ENCODE measurements at regions not wholly inside any gene's neighbourhood (a gene's known extent, or its start where the extent isn't known, plus 50 kb on each side); places are given as distances from the start of the nearest gene placed in this dataset.

DNA sequence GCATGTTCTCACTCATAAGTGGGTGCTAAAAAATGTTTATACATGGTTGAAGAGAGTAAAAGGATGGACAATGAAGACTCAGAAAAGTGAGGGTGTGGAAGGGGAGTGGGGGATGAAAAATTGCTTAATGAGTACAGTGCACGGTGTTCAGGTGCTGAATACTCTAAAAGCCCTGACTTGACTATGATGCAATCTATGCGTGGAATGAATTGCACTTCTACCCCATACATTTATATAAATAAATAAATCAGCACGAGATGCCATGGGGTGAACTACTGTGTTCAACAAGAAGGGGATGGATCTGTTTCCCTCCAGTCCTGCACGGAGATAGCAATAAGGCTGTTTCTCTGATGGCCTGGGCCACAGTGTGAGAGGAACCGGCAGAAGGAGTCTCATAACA is 254.3 kb upstream of the LYZL1 start:
- no peak for DNase-seq (ENCODE audit: low spot score)
- Histone ChIP-seq H3K27ac (no peak overlapping the region), H3K4me3 (no peak overlapping the region)
- TF ChIP-seq, protein P1, sequence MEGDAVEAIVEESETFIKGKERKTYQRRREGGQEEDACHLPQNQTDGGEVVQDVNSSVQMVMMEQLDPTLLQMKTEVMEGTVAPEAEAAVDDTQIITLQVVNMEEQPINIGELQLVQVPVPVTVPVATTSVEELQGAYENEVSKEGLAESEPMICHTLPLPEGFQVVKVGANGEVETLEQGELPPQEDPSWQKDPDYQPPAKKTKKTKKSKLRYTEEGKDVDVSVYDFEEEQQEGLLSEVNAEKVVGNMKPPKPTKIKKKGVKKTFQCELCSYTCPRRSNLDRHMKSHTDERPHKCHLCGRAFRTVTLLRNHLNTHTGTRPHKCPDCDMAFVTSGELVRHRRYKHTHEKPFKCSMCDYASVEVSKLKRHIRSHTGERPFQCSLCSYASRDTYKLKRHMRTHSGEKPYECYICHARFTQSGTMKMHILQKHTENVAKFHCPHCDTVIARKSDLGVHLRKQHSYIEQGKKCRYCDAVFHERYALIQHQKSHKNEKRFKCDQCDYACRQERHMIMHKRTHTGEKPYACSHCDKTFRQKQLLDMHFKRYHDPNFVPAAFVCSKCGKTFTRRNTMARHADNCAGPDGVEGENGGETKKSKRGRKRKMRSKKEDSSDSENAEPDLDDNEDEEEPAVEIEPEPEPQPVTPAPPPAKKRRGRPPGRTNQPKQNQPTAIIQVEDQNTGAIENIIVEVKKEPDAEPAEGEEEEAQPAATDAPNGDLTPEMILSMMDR (IDR thresholded peaks at IDR 0.05): no peak

DNA sequence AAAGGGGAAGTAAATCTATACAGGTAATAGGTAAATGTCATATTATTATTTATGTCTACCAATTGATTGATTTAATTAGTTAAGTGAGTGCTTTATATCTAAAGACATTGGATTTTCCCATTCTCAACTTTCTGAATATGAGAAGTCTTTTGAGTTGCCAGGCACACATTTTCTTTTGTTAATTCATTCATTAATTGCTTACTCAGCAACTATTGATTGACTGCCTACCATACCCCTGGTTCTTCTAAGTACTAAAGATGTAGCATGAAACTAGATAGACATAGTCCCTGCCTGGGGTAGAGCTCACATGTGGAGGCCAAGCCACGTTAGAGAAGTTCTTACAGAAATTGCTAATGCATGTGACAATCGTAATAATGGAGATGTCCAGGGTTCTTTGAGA is 253.1 kb upstream of the LYZL1 start:
- Histone ChIP-seq H3K4me3 (no peak overlapping the region), H3K27ac (no peak overlapping the region)
- no peak for DNase-seq (ENCODE audit: low spot score)
- TF ChIP-seq, protein P1 (IDR thresholded peaks at IDR 0.05): no peak

DNA sequence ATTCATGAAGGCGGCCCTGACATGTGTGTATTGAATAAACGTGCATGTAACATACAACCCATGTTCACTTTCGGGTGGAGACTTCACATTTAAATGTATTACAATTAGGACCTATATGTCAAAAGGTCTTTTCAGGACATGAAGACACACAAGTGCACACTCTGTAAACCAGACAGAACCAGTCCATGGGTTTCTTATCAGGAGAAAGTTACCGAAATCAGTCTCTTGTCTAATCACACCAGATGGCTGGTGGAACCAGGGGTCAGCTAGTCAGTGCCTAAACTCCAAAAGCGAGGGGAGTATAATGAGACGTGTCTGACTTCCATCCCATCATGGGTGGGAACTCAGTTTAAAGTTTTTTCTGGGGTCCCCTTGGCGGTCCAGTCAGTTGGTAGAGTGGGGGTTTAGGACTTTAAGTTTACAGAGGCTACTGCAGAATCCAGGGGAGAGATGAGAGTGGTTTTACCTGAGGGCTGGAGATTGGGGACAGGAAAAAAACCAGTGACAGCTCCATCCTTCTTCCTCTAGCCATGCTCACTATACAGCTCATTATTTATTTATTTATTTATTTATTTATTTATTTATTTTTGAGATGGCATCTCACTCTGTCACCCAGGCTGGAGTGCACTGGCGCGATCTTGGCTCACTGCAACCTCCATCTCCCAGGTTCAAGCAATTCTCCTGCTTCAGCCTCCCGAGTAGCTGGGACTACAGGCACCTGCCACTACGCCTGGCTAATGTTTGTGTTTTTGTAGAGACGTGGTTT is 251.3 kb upstream of the LYZL1 start:
- TF ChIP-seq, protein P1 (IDR thresholded peaks at IDR 0.05): no peak
- H3K27ac ChIP-seq: no peak overlapping the region
- no peak overlapping the region for H3K4me3 ChIP-seq
- DNase-seq (ENCODE audit: low spot score): no peak

DNA sequence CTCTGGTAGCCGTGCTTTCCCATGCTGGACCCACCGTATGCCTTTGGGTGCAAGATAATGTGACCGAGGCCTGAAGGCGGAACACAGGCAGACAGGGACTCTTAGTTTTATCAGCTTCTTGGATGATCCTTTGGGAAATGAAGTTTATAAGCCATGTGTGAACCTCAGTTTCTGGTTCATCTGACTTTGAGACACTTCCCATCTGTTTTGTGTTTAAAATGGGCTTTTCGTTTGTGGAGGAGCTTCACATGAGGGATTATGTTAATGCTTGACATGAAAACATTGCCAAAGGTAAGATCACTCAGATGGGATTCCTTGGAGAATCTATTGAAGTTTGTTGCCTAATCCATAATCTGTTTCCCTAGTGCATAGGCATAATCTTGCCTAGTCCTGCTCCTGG is 249.8 kb upstream of the LYZL1 start:
- DNase-seq (ENCODE audit: low spot score): no peak
- H3K4me3 ChIP-seq: no peak overlapping the region
- H3K27ac ChIP-seq: no peak overlapping the region
- TF ChIP-seq, protein P1 (IDR thresholded peaks at IDR 0.05): no peak

DNA sequence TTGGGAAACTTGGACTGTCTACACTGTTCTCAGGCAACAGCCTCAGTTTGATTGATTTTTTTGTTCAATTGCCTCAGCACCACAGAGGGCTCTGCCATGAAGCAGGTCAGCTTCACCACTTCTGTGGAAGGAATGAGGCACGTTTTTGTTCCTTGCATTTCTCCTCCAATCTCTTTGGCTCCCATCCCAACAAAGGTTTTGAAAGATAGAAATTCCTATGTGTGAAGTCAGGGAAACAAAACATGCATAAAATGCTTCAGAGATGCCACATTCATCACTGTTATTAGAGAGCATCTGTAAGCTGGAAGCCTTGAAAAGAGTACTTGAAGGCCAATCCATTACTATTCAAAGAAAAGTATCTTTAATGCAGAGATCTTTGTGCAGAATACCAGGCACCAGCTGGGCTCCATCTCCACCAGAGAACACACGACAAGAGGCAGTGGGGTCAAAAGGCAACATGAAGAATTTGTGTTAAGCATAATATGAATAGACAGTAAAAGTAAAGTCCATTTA is 249.1 kb upstream of the LYZL1 start:
- no peak for DNase-seq (ENCODE audit: low spot score)
- Histone ChIP-seq H3K27ac (no peak overlapping the region), H3K4me3 (no peak overlapping the region)
- TF ChIP-seq, protein P1 (IDR thresholded peaks at IDR 0.05): no peak

DNA sequence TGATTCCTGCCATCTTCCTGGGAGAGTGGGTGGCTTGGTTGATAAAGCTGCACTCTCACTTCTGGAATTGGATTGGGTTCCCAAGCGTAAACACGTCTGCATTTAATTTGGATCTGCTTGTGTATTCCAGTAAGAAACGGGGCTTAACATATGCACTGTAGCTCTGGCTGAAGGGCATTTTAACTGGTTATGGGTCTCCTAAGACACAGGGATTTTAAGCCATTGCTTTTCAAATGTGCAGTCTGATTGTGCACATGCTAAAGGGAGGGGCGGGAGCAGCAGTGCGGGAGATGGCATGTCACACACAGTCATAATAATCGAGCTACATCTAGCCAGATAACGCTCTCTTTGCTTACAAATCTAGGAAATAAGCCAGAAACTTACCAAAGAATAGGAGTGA is 247.3 kb upstream of the LYZL1 start:
- H3K27ac ChIP-seq: no peak overlapping the region
- DNase-seq (ENCODE audit: low spot score): no peak
- TF ChIP-seq, protein P1 (IDR thresholded peaks at IDR 0.05): no peak
- H3K4me3 ChIP-seq: no peak overlapping the region

DNA sequence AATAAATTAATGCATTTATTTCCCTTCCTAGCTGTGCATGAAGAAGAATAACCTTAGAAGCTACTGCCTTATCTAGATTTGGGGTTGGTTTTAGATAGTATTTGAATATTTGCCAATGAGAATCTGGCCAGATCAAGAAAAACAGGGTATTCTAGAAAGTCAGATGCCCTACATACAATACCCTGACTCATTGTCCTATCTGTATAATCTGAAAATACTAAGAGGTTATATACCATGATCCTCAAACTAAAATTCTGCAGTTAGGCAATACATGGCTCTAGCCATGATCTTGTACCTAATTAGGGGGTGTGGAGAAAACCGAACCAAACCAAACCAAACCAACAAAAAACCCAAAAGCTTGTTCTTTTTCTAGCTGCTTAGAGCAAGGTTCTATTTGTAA is 240.4 kb upstream of the LYZL1 start:
- Histone ChIP-seq H3K4me3 (no peak overlapping the region), H3K27ac (no peak overlapping the region)
- no peak for DNase-seq (ENCODE audit: low spot score)
- TF ChIP-seq, protein P1 (IDR thresholded peaks at IDR 0.05): no peak
